Activated naive CD4-positive, alpha-beta T cell treated with anti-CD3 and anti-CD28 coated beads, Interleukin-2, amount 50 U/mL, for 16 hours (primary cell): ENCODE measurements at regions not wholly inside any gene's neighbourhood (a gene's known extent, or its start where the extent isn't known, plus 50 kb on each side); places are given as distances from the start of the nearest gene placed in this dataset.
"Not testable (repeated sequence)": the region's sequence is repeated elsewhere in the genome, so short reads cannot be mapped to it uniquely, and the experiment has no call there.

Experiments
- DNase-seq: peaks from one replicate; pipeline ENCODE4 v3.0.0-alpha.2; 2020

DNA sequence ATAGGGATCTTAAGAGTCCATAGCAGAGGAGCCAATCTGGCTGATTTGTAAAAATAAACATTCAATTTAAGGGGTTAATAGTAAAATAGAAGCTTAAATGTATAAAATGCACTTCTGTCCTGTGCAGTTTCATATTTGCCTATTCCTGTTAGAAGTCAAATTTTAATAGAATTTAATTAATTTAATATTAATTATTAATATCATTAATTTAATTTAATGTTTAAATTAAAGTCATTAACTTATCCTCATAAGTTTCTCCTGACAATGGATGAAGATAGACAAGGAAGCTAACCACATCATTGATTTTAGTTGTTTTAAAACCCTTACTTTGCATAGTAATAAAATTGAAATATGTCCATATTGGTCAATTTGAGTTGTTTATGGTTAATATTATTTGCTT, 1096.2 kb upstream of the EPHA6 start:
- no peak for DNase-seq

- no peak for DNase-seq
These were observed 1094.9 kb upstream of the EPHA6 start for GRCh38 chr3:95719481-95719880.

GRCh38 chr3:95721938-95722337, 1092.5 kb upstream of the EPHA6 start:
- no peak for DNase-seq

DNA sequence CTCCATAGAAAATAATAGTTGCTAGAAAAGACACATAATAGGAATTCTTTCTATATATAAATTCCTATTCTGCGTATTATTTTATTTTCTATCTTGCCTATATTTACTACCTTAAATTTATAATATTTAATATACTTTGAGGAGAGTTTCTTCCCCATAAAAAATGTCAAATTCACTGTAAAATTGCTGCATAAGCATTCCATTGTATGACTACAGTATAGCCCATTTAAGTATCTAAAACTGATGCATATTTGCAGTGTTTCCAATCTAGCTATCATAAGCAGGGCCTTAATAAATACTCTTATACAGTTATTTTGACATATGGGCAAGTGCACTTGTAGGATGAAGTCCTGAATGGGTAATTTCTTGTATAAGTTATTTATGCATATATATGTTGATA, 1088.6 kb upstream of the EPHA6 start:
- no peak for DNase-seq

DNA sequence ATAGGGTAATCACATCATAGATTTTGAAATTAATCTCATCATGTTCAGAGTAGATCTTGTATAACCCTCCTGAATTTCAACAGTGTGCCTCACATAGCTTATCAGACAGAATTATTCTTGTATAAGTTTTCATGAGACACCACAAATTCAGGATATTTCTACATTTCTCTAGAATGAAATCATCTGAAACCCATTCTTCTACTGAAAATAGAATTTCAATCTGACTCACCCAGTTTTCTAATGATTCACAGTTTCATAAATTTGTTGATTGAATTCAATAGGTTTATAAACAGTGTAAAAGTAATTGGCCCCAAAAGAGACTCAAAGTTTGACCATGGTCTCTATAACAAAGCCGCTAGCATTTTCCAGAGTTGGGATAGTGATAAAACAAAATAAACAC, 1082.6 kb upstream of the EPHA6 start:
- no peak for DNase-seq

GRCh38 chr3:95733336-95733735, 1081.1 kb upstream of the EPHA6 start:
- no peak for DNase-seq

- DNase-seq: no peak
These were observed 1076.3 kb upstream of the EPHA6 start for GRCh38 chr3:95738045-95738444.

- not testable (repeated sequence) for DNase-seq
These were observed 1069.5 kb upstream of the EPHA6 start for GRCh38 chr3:95744896-95745295.

- DNase-seq: no peak
These were observed 1064.3 kb upstream of the EPHA6 start for GRCh38 chr3:95750097-95750496.

- no peak for DNase-seq
These were observed 1062.9 kb upstream of the EPHA6 start for GRCh38 chr3:95751509-95751908.

- DNase-seq: no peak
These were observed 1062.2 kb upstream of the EPHA6 start for GRCh38 chr3:95752199-95752598.

DNA sequence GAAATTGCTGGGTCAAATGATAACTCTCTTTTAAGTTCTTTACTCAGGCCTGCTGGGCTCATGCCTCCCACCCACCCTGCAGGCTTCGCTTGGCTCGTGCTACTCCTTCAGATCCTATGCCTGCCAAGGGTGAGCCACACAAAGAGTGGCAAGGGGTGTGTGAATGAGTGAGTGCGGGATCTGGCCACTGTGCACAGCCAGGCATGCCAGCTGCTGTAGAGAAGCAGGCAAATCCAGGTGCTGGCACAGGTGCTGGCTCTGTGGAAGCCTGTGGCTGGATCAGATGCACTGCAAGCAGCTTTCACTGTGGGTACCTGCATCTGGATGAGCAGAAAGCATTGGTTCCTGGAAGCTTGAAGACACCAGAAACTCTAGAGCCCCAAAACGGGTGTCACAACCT, 1055.7 kb upstream of the EPHA6 start:
- DNase-seq: no peak

DNA sequence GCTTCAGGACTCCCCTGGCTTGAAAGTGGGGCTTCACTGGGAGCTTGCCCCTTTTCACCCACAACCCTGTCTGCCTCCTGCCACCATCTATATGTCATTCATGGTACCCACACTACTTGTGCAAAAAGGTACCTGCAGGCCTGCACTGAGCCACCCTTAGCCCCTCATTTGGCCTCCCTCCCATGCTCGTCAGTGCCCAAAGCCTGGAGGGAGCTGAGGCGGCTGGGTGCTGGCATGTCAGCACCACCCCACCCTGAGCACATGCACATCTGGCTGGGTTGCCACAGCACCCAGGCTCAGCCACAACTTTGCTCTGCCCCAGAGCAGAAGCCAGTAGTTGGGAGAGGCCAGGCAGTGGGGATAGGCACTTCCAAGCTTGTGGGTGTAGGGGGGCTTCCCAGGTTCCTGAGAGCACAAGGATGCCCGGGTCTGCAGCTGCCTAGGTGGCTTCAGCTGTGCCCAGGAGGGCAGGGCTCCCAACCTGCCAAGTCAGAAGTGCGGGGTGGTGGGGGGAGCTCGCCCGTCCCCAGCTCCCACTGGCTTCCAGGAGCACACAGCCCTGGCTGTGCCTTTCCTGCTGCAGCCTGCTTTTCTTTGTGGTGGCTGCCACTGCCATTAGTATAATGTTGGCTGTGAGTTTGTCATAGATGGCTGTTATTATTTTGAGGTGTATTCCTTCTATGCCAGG, 1054.6 kb upstream of the EPHA6 start:
- DNase-seq: no peak

DNA sequence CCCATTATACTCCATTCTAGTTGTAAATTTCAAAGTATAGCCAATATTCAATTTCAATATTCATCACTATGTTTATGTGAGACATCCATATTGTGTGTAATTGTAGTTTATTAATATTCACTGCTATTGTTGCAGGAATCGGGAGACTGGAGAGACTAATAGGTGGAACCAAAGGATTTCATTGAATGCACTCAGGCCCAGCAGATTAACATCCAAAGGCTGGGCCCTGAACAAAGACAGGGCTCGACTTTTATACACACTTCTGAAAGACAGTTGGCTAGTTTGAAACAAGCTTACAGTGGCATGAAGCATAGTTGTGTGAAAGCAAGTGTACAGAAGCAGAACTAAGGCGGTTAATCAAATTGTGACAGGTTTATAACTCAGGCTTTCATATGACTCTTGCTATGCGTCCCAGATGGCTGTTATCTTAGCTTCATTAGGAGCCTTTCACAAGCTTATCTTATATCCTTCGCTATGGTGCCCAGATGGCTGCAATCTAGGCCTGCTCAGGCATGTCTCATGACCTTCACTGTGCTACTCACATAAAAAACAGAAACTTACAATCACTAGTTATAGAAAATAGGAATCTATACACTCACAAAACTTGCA, 1038.8 kb upstream of the EPHA6 start:
- no peak for DNase-seq

GRCh38 chr3:95781598-95781997, 1032.8 kb upstream of the EPHA6 start:
- no peak for DNase-seq

GRCh38 chr3:95789111-95789510, 1025.3 kb upstream of the EPHA6 start:
- DNase-seq: no peak

GRCh38 chr3:95797081-95797480, 1017.3 kb upstream of the EPHA6 start:
- DNase-seq: no peak

DNA sequence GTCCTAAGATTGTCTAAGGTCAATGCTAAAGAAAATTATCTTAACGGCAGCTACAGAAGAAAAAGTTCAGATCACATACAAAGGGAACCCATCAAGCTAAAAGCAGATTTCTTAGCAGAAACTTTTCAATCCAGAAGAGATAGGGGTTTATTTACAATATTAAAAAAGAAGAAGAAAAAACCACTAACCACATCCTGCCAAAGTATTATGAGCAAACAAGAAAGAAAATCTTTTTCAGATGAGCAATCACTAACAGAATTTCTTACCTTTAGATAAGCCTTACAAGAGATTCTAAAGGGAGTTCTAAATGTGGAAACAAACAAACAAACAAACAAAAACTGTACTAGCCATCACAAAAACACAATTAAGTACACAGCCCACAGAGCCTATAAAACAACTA, 1015.8 kb upstream of the EPHA6 start:
- DNase-seq: no peak

DNA sequence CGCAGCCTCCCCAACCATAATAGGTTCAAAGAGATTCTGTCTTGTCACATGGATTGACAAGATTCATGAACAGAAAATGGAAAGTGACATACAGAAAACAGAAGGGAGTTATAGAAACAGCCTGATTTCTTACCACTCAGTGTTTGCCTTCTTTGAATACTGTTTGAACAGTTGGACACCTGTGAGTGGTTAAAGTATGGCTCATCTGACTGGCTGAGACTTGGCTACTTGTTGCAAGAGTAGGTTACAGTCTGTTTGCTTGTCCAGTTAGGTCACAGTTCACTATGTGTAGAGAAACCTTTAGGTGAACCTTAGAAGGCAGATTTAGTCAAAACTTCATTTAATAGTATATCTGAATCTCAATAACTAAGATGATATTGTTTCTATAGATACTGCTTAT, 1003.9 kb upstream of the EPHA6 start:
- DNase-seq: no peak

DNA sequence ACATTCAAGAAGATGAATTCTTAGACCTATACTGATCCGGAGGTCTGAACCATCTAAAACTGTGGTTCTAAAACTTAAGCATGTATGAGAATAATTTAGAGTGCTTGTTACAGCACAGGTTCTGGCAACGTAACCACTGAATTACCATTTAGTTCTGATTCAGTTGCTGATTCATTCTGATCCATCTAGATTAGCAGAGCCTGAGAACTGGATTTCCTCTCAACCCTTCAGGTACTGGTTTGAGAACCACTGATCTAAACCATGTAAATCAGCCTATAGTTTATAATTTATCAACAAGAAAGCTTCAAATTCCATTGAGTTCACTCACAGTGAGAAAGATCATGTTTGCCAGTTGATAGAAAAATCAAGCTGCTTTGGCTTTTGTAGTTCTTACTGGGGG, 1001.1 kb upstream of the EPHA6 start:
- DNase-seq: no peak

DNA sequence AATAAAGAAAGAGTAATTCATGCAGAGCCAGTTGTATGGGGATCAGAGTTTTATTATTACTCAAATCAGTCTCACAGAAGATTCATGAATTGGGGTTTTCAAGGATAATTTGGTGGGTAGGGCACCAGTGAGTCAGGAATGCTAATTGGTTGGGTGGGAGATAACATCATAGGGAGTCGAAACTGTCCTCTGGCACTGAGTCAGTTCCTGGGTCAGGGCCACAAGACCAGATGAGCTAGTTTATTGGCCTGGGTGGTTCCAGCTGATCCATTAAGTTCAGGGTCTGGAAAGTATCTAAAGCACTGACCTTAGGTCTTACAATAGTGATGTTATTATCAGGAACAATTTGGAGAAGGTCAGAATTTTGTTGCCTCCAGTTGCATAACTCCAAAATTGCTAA, 998.6 kb upstream of the EPHA6 start:
- no peak for DNase-seq

DNA sequence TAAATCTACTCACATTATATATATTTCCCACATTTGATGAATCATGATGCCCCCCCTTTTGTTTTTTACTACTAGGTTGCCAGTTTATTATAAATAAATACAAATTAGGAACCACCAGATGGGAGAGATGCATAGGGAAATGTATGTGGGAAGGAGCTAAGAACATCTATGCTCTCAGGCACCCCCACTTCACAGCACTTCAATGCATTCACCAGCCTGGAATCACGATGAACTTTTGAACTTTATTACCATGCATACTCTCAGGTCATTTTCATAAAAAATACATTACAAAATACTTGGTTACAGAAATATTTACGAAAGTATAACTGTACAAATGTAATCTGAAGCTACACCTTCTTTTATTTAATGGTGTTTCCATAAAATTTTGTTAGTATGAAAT, 988.0 kb upstream of the EPHA6 start:
- no peak for DNase-seq

GRCh38 chr3:95832146-95832545, 982.2 kb upstream of the EPHA6 start:
- DNase-seq: no peak

DNA sequence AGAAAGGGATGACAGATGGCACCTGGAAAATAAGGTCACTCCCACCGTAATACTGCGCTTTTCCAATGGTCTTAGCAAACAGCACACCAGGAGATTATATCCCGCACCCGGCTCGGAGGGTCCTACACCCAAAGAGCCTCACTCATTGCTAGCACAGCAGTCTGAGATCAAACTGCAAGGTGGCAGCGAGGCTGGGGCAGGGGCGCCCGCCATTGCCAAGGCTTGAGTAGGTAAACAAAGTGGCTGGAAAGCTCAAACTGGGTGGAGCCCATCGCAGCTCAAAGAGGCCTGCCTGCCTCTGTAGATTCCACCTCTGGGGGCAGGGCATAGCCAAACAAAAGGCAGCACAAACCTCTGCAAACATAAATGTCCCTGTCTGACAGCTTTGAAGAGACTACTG, 953.8 kb upstream of the EPHA6 start:
- DNase-seq: not testable (repeated sequence)

- DNase-seq: no peak
These were observed 930.6 kb upstream of the EPHA6 start for GRCh38 chr3:95883801-95884200.
